ENCODE measurements at regions not wholly inside any gene's neighbourhood (a gene's known extent, or its start where the extent isn't known, plus 50 kb on each side); places are given as distances from the start of the nearest gene placed in this dataset.

- TF ChIP-seq ZBTB49 (tag by site-specific recombination; IDR thresholded peaks at IDR 0.05; ENCODE audit: low read depth) (no peak), ZNF18 (tag by site-specific recombination; IDR thresholded peaks at IDR 0.05) (no peak), ZNF114 (tag by site-specific recombination; IDR thresholded peaks at IDR 0.05) (no peak), ZNF223 (tag by site-specific recombination; IDR thresholded peaks at IDR 0.05) (no peak), ZNF600 (tag by site-specific recombination; IDR thresholded peaks at IDR 0.05) (no peak), ZNF768 (tag by site-specific recombination; IDR thresholded peaks at IDR 0.05) (no peak), ZFP3 (tag by site-specific recombination; IDR thresholded peaks at IDR 0.05; ENCODE audit: low read depth) (no peak), ZNF747 (tag by site-specific recombination; IDR thresholded peaks at IDR 0.05) (no peak), SP2 (tag by site-specific recombination; IDR thresholded peaks at IDR 0.05) (no peak), EGR2 (tag by site-specific recombination; IDR thresholded peaks at IDR 0.05; ENCODE audit: low read depth) (no peak)
Observed at GRCh38 chr2:182595650-182596049, 120.4 kb upstream of the DNAJC10 start (continued).

DNA sequence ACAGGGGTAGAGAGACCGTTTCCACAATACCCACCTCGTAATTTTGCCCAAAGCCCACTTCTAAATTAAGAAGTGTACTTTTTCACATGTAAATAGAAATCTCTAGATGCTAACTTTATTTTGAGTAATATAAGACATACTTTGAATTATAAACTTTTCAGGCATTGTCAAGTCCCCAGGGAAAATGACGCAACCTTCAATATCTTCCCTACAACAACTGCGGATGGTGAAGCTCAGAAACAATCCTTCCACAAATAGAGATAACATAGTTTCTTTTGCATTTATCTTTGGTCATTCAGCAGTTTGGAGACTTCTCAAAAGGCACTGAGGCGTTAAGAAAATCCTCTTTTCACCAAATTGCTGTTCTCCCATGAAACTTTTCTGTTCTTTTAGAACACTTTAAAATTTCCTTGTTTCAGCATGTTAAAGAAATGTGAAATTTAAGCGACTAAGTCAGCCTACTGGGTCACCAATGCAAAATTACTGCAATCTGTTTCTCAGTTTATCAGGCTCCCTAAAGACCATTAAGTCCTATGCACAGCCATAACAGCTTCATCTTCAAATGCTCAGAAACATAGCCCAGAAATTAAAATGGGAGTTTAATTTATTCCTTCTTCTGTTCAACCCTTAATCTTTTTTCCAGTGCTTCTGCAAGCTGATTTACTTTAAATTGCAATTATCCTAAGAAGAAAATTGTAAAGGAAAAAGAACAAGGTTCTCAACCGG, 118.3 kb upstream of the DNAJC10 start:
- Histone ChIP-seq H3K4me1 (ENCODE audit: control insufficient read depth, insufficient read depth, low read length) (peaks cover 5% of the 10 kb centered on the region; the same call in 1 of the 2 replicates), H3K36me3 (ENCODE audit: control insufficient read depth in 2 of 2, insufficient read depth in 1 of 2, low read length in 2 of 2) (no peaks in the 10 kb centered on the region), H3K27ac (ENCODE audit: extremely low read depth, low read depth, low read length) (no peak overlapping the region), H3K9me3 (ENCODE audit: control insufficient read depth, insufficient read depth, low read depth, low read length) (no peaks in the 10 kb centered on the region), H3K4me3 (ENCODE audit: low read depth, low read length) (no peak overlapping the region)
- ChIA-PET POLR2A (no interaction called here), CTCF (no interaction called here)
- no peak for TF ChIP-seq ZSCAN30 (tag by site-specific recombination; IDR thresholded peaks at IDR 0.05)
- no peak for TF ChIP-seq ZXDB (tag by site-specific recombination; IDR thresholded peaks at IDR 0.05)
- no peak for TF ChIP-seq ZBTB11 (tag by site-specific recombination; conservative IDR thresholded peaks at IDR 0.05; ENCODE audit: low read depth)
- no peak for TF ChIP-seq ZNF223 (tag by site-specific recombination; IDR thresholded peaks at IDR 0.05)
- no peak for TF ChIP-seq ZBTB49 (tag by site-specific recombination; IDR thresholded peaks at IDR 0.05; ENCODE audit: low read depth)
- no peak for TF ChIP-seq PRDM2 (tag by site-specific recombination; IDR thresholded peaks at IDR 0.05; ENCODE audit: borderline replicate concordance)
- no peak for TF ChIP-seq ZNF514 (tag by site-specific recombination; IDR thresholded peaks at IDR 0.05)
- TF ChIP-seq, protein P1, sequence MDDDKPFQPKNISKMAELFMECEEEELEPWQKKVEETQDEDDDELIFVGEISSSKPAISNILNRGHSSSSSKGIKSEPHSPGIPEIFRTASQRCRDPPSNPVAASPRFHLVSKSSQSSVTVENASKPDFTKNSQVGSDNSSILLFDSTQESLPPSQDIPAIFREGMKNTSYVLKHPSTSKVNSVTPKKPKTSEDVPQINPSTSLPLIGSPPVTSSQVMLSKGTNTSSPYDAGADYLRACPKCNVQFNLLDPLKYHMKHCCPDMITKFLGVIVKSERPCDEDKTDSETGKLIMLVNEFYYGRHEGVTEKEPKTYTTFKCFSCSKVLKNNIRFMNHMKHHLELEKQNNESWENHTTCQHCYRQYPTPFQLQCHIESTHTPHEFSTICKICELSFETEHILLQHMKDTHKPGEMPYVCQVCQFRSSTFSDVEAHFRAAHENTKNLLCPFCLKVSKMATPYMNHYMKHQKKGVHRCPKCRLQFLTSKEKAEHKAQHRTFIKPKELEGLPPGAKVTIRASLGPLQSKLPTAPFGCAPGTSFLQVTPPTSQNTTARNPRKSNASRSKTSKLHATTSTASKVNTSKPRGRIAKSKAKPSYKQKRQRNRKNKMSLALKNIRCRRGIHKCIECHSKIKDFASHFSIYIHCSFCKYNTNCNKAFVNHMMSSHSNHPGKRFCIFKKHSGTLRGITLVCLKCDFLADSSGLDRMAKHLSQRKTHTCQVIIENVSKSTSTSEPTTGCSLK (tag by site-specific recombination; IDR thresholded peaks at IDR 0.05), result no peak

All from HEK293 (cell line).